Cardiac fibroblast (primary cell): ENCODE measurements at regions not wholly inside any gene's neighbourhood (a gene's known extent, or its start where the extent isn't known, plus 50 kb on each side); places are given as distances from the start of the nearest gene placed in this dataset.

ENCODE experiments used
- DNase-seq, 2 donors: peaks; one replicate each; pipeline versions ENCODE4 v3.0.0 to v3.0.0-alpha.2; 2010; ENCODE audit warnings: low read depth in 2 of 2
- H3K4me3 ChIP-seq, 2 donors: replicated peaks in 1 of 2; 1 replicate in 1 of 2; 2 replicates in 1 of 2; pipeline ENCODE4 v1.5.1; 2011; ENCODE audit warnings: low read depth in 2 of 2, low read length in 2 of 2, mild to moderate bottlenecking in 2 of 2, moderate library complexity in 1 of 2
- CTCF ChIP-seq: IDR thresholded peaks from one replicate; pipeline ENCODE4 v1.5.1; 2011; ENCODE audit warnings: low read depth, mild to moderate bottlenecking, low read length, inconsistent platforms

- no peak for TF ChIP-seq CTCF
- DNase-seq = peak; percentile 62 to 97
Observed at GRCh38 chr13:37443538-37443937, 155.0 kb downstream of the POSTN start.

GRCh38 chr13:37442996-37443395 lies 155.6 kb downstream of the POSTN start:
- no peak overlapping the region for H3K4me3 ChIP-seq
- TF ChIP-seq CTCF = no peak
- peak; percentile 43 to 73 for DNase-seq

More at GRCh38 chr13:37443538-37443937, 155.0 kb downstream of the POSTN start:
- no peak overlapping the region for H3K4me3 ChIP-seq

- no peak for TF ChIP-seq CTCF
- no peak for DNase-seq
Observed at GRCh38 chr13:37435881-37436280, 162.7 kb downstream of the POSTN start.

GRCh38 chr13:37433086-37433485 lies 165.5 kb downstream of the POSTN start:
- no peak for DNase-seq
- TF ChIP-seq CTCF = no peak

More at GRCh38 chr13:37435881-37436280, 162.7 kb downstream of the POSTN start:
- no peak overlapping the region for H3K4me3 ChIP-seq

GRCh38 chr13:37429976-37430375 lies 168.6 kb downstream of the POSTN start:
- DNase-seq = peak; percentile 77 to 91
- no peak overlapping the region for H3K4me3 ChIP-seq
- no peak for TF ChIP-seq CTCF

More at GRCh38 chr13:37433086-37433485, 165.5 kb downstream of the POSTN start:
- H3K4me3 ChIP-seq = no peak overlapping the region

- TF ChIP-seq CTCF = no peak
- no peak overlapping the region for H3K4me3 ChIP-seq
- DNase-seq = peak in 1 of 2 donors; percentile 64
Observed at GRCh38 chr13:37427843-37428494, 170.6 kb downstream of the POSTN start.

- H3K4me3 ChIP-seq = no peak overlapping the region
- DNase-seq = peak in 1 of 2 donors; percentile 88
- TF ChIP-seq CTCF = no peak
Observed at GRCh38 chr13:37418490-37418889, 180.1 kb downstream of the POSTN start.
